ENCODE measurements at regions not wholly inside any gene's neighbourhood (a gene's known extent, or its start where the extent isn't known, plus 50 kb on each side); places are given as distances from the start of the nearest gene placed in this dataset.

DNA sequence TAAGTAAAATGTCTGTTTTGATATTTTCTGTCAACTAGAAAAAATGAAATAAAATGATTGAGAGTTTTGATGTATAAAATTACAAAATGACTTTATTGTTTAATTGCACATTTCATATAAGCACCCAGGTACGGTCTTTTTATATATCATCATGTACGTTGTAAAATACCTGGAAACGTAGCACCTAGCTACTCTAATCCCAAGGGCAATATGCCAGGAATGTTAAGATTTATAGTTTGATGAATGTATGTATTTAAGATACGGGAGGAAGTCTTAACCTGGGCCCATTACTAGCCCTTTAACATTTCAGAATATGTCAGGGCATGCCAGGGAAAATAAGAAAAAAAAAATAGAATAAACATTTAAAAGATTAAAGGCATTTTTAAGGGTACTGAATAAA, 490.9 kb upstream of the NRSN1 start:
- Histone ChIP-seq H3K4me3 (ENCODE audit: low read depth in 1 of 3, low read length in 3 of 3) (no peak overlapping the region), H3K36me3 (ENCODE audit: control insufficient read depth in 4 of 4, insufficient read depth in 3 of 4, low read depth in 1 of 4, low read length in 3 of 4) (no peaks in the 10 kb centered on the region), H3K4me1 (ENCODE audit: control insufficient read depth in 4 of 4, insufficient read depth in 4 of 4, low read length in 3 of 4) (no peaks in the 10 kb centered on the region), H3K27ac (ENCODE audit: low read depth in 1 of 2, low read length in 2 of 2) (no peak overlapping the region), H3K9me3 (ENCODE audit: control insufficient read depth in 4 of 4, low read length in 3 of 4) (no peaks in the 10 kb centered on the region), H3K27me3 (ENCODE audit: control insufficient read depth in 4 of 4, insufficient read depth in 4 of 4, low read length in 3 of 4) (no peaks in the 10 kb centered on the region), H3K9ac (ENCODE audit: low read depth in 1 of 2, low read length in 2 of 2) (no peak overlapping the region)
- TF ChIP-seq FOXA2 (IDR thresholded peaks at IDR 0.05) (no peak), GABPA (IDR thresholded peaks at IDR 0.05 in 1 of 2, conservative IDR thresholded peaks at IDR 0.05 in 1 of 2) (no peak), NR2F2 (IDR thresholded peaks at IDR 0.05) (no peak), FOXA1 (IDR thresholded peaks at IDR 0.05) (no peak), JUND (IDR thresholded peaks at IDR 0.05) (no peak), EGR1 (IDR thresholded peaks at IDR 0.05; ENCODE audit: low read depth in 2 of 2) (no peak), SP1 (IDR thresholded peaks at IDR 0.05) (no peak)
- TF ChIP-seq, protein P1, sequence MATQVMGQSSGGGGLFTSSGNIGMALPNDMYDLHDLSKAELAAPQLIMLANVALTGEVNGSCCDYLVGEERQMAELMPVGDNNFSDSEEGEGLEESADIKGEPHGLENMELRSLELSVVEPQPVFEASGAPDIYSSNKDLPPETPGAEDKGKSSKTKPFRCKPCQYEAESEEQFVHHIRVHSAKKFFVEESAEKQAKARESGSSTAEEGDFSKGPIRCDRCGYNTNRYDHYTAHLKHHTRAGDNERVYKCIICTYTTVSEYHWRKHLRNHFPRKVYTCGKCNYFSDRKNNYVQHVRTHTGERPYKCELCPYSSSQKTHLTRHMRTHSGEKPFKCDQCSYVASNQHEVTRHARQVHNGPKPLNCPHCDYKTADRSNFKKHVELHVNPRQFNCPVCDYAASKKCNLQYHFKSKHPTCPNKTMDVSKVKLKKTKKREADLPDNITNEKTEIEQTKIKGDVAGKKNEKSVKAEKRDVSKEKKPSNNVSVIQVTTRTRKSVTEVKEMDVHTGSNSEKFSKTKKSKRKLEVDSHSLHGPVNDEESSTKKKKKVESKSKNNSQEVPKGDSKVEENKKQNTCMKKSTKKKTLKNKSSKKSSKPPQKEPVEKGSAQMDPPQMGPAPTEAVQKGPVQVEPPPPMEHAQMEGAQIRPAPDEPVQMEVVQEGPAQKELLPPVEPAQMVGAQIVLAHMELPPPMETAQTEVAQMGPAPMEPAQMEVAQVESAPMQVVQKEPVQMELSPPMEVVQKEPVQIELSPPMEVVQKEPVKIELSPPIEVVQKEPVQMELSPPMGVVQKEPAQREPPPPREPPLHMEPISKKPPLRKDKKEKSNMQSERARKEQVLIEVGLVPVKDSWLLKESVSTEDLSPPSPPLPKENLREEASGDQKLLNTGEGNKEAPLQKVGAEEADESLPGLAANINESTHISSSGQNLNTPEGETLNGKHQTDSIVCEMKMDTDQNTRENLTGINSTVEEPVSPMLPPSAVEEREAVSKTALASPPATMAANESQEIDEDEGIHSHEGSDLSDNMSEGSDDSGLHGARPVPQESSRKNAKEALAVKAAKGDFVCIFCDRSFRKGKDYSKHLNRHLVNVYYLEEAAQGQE (IDR thresholded peaks at IDR 0.05): no peak
- TF ChIP-seq, protein P2, sequence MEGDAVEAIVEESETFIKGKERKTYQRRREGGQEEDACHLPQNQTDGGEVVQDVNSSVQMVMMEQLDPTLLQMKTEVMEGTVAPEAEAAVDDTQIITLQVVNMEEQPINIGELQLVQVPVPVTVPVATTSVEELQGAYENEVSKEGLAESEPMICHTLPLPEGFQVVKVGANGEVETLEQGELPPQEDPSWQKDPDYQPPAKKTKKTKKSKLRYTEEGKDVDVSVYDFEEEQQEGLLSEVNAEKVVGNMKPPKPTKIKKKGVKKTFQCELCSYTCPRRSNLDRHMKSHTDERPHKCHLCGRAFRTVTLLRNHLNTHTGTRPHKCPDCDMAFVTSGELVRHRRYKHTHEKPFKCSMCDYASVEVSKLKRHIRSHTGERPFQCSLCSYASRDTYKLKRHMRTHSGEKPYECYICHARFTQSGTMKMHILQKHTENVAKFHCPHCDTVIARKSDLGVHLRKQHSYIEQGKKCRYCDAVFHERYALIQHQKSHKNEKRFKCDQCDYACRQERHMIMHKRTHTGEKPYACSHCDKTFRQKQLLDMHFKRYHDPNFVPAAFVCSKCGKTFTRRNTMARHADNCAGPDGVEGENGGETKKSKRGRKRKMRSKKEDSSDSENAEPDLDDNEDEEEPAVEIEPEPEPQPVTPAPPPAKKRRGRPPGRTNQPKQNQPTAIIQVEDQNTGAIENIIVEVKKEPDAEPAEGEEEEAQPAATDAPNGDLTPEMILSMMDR (IDR thresholded peaks at IDR 0.05; ENCODE audit: low read depth, low read length, missing input control): no peak
- TF ChIP-seq, protein P3, sequence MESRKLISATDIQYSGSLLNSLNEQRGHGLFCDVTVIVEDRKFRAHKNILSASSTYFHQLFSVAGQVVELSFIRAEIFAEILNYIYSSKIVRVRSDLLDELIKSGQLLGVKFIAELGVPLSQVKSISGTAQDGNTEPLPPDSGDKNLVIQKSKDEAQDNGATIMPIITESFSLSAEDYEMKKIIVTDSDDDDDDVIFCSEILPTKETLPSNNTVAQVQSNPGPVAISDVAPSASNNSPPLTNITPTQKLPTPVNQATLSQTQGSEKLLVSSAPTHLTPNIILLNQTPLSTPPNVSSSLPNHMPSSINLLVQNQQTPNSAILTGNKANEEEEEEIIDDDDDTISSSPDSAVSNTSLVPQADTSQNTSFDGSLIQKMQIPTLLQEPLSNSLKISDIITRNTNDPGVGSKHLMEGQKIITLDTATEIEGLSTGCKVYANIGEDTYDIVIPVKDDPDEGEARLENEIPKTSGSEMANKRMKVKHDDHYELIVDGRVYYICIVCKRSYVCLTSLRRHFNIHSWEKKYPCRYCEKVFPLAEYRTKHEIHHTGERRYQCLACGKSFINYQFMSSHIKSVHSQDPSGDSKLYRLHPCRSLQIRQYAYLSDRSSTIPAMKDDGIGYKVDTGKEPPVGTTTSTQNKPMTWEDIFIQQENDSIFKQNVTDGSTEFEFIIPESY (IDR thresholded peaks at IDR 0.05): no peak
- 84% methylated on average over 4 of the region's 4 CpGs for WGBS
- DNase-seq (ENCODE audit: low spot score): no peak

DNA sequence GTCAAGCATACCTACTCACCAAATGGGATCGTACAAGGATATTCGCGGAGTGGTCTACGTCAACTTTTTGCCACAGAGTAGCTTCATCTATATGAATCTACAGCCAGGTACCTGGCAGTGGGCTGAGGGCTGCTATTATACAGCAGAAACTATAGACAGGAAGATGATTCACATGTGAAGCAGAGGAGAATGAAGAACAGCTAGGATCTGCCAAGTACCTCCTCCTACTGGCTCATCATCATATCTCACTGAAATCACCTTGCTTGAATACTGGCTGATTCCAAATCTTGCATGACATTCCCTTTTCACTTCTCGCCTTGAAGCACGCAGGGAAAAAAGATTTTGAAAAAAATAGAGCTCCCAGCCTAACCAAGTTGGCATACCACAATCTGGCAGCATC, 488.7 kb upstream of the NRSN1 start:
- no peak overlapping the region for H3K4me3 ChIP-seq (ENCODE audit: low read depth in 1 of 3, low read length in 3 of 3)
- no peak for DNase-seq (ENCODE audit: low spot score)
- TF ChIP-seq FOXA1 (IDR thresholded peaks at IDR 0.05): no peak
- no peak for TF ChIP-seq HNF4A (conservative IDR thresholded peaks at IDR 0.05)
- H3K4me1 ChIP-seq (ENCODE audit: control insufficient read depth in 4 of 4, insufficient read depth in 4 of 4, low read length in 3 of 4): no peaks in the 10 kb centered on the region
- H3K9ac ChIP-seq (ENCODE audit: low read depth in 1 of 2, low read length in 2 of 2): no peak overlapping the region
- 99% methylated on average over 6 of the region's 6 CpGs for WGBS
- H3K9me3 ChIP-seq (ENCODE audit: control insufficient read depth in 4 of 4, low read length in 3 of 4): no peaks in the 10 kb centered on the region
- no peaks in the 10 kb centered on the region for H3K27me3 ChIP-seq (ENCODE audit: control insufficient read depth in 4 of 4, insufficient read depth in 4 of 4, low read length in 3 of 4)
- H3K36me3 ChIP-seq (ENCODE audit: control insufficient read depth in 4 of 4, insufficient read depth in 3 of 4, low read depth in 1 of 4, low read length in 3 of 4): no peaks in the 10 kb centered on the region
- no peak overlapping the region for H3K27ac ChIP-seq (ENCODE audit: low read depth in 1 of 2, low read length in 2 of 2)

DNA sequence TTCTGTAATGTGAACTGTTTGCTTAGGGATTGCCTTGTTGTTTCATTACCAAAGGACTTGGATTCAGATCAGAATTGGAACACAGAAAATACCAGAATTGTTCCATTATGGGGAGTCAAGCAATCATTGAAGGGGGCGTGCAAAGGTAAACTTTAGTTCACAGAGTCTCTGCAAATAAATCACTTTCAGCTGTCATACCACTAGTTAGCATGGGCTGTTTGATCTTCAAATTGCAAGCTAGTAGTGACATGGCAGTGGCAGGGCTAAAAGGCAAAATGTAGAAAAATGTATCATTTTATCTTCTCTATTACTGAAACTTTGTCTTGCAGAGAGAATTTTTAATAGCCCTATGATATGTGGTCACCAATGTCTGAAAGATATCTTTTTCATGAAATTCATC, 483.2 kb upstream of the NRSN1 start:
- no peak overlapping the region for H3K4me3 ChIP-seq (ENCODE audit: low read depth in 1 of 3, low read length in 3 of 3)
- H3K27me3 ChIP-seq (ENCODE audit: control insufficient read depth in 4 of 4, insufficient read depth in 4 of 4, low read length in 3 of 4): no peaks in the 10 kb centered on the region
- no peak for DNase-seq (ENCODE audit: low spot score)
- no peak overlapping the region for H3K9ac ChIP-seq (ENCODE audit: low read depth in 1 of 2, low read length in 2 of 2)
- no peak overlapping the region for H3K27ac ChIP-seq (ENCODE audit: low read depth in 1 of 2, low read length in 2 of 2)
- 69% methylated on average over 1 of the region's 1 CpG for WGBS
- H3K4me1 ChIP-seq (ENCODE audit: control insufficient read depth in 4 of 4, insufficient read depth in 4 of 4, low read length in 3 of 4): no peaks in the 10 kb centered on the region
- H3K9me3 ChIP-seq (ENCODE audit: control insufficient read depth in 4 of 4, low read length in 3 of 4): no peaks in the 10 kb centered on the region
- no peaks in the 10 kb centered on the region for H3K36me3 ChIP-seq (ENCODE audit: control insufficient read depth in 4 of 4, insufficient read depth in 3 of 4, low read depth in 1 of 4, low read length in 3 of 4)
- no peak for TF ChIP-seq YY1 (IDR thresholded peaks at IDR 0.05)
- TF ChIP-seq, protein P3 (IDR thresholded peaks at IDR 0.05): no peak
- TF ChIP-seq FOXA1 (IDR thresholded peaks at IDR 0.05): no peak
- no peak for TF ChIP-seq NR2F2 (IDR thresholded peaks at IDR 0.05)
- TF ChIP-seq, protein P4, sequence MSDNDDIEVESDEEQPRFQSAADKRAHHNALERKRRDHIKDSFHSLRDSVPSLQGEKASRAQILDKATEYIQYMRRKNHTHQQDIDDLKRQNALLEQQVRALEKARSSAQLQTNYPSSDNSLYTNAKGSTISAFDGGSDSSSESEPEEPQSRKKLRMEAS (IDR thresholded peaks at IDR 0.05): no peak
- TF ChIP-seq GABPA (IDR thresholded peaks at IDR 0.05 in 1 of 2, conservative IDR thresholded peaks at IDR 0.05 in 1 of 2): no peak
- TF ChIP-seq JUND (IDR thresholded peaks at IDR 0.05): no peak
- TF ChIP-seq, protein P5, sequence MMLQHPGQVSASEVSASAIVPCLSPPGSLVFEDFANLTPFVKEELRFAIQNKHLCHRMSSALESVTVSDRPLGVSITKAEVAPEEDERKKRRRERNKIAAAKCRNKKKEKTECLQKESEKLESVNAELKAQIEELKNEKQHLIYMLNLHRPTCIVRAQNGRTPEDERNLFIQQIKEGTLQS (IDR thresholded peaks at IDR 0.05): no peak
- TF ChIP-seq, protein P2 (IDR thresholded peaks at IDR 0.05; ENCODE audit: low read depth, low read length, missing input control): no peak
